PC-9 (cell line): ENCODE measurements at regions not wholly inside any gene's neighbourhood (a gene's known extent, or its start where the extent isn't known, plus 50 kb on each side); places are given as distances from the start of the nearest gene placed in this dataset.

Source experiments
- BruUV-seq: library from RNA; stranded (reverse); fragments of 400-500 nt; replicated peaks from 2 replicates; lab custom pipeline; 2021; lab: Mats Ljungman, UMichigan
- CTCF ChIA-PET: fragments of 300-600 bp; sonication (Branson Sonifier 250); formaldehyde crosslinking; loops from one replicate; lab custom pipeline; 2022; ENCODE audit warnings: antibody characterized with exemption; lab: Charles Lee
- POLR2A ChIA-PET: fragments of 300-600 bp; sonication (Branson Sonifier 250); formaldehyde crosslinking; loops from one replicate; lab custom pipeline; 2022; ENCODE audit warnings: antibody characterized with exemption; ENCODE audit not compliant: unreplicated experiment; lab: Charles Lee
- DNase-seq, 2 experiments: peaks; one replicate each; pipeline versions ENCODE4 v3.0.0 to v3.0.0-alpha.2; 2015 to 2022; ENCODE audit warnings: mixed read lengths in 1 of 2
- H2AFZ ChIP-seq: fragments of 200-600 bp; sonication (generic); 2 replicates; pipeline ENCODE4 v1.8.1; 2017; ENCODE audit warnings: antibody characterized with exemption
- H3F3A ChIP-seq: fragments of 200-600 bp; sonication (generic); 2 replicates; pipeline ENCODE4 v1.8.1; 2017; ENCODE audit warnings: antibody characterized with exemption, mild to moderate bottlenecking, low read depth; ENCODE audit not compliant: insufficient read depth
- H3K27ac ChIP-seq: fragments of 200-600 bp; sonication (generic); 2 replicates; pipeline ENCODE4 v1.6.1; 2016; ENCODE audit warnings: mixed run types
- H3K27me3 ChIP-seq: fragments of 200-600 bp; sonication (generic); 2 replicates; pipeline ENCODE4 v1.6.1; 2016; ENCODE audit warnings: low read depth, mixed run types; ENCODE audit not compliant: insufficient read depth
- H3K36me3 ChIP-seq: fragments of 200-600 bp; sonication (generic); 2 replicates; pipeline ENCODE4 v1.6.1; 2016; ENCODE audit warnings: low read depth, mixed run types
- H3K4me1 ChIP-seq: fragments of 200-600 bp; sonication (generic); replicated peaks from 2 replicates; pipeline ENCODE4 v1.6.1; 2016; ENCODE audit warnings: mixed run types; ENCODE audit not compliant: insufficient read depth
- H3K4me2 ChIP-seq: fragments of 200-600 bp; sonication (generic); 2 replicates; pipeline ENCODE4 v1.6.1; 2017; ENCODE audit warnings: mixed run types
- H3K4me3 ChIP-seq: fragments of 200-600 bp; sonication (generic); 2 replicates; pipeline ENCODE4 v1.6.1; 2016; ENCODE audit warnings: mixed run types
- H3K79me2 ChIP-seq: fragments of 200-600 bp; sonication (generic); 2 replicates; pipeline ENCODE4 v1.6.1; 2017; ENCODE audit warnings: low read depth, mixed run types
- H3K9me2 ChIP-seq: fragments of 200-600 bp; sonication (generic); 2 replicates; pipeline ENCODE4 v1.8.1; 2017; ENCODE audit warnings: mild to moderate bottlenecking; ENCODE audit not compliant: insufficient read depth
- H3K9me3 ChIP-seq: fragments of 200-600 bp; sonication (generic); 2 replicates; pipeline ENCODE4 v1.8.1; 2016; ENCODE audit warnings: low read depth; ENCODE audit not compliant: insufficient read depth
- H4K20me1 ChIP-seq: fragments of 200-600 bp; sonication (generic); 2 replicates; pipeline ENCODE4 v1.8.1; 2017; ENCODE audit not compliant: insufficient read depth
- CTCF ChIP-seq: fragments of 200-600 bp; sonication (generic); conservative IDR thresholded peaks from 2 replicates; pipeline ENCODE4 v1.6.1; 2017; ENCODE audit warnings: mixed run types, antibody characterized with exemption, mild to moderate bottlenecking, moderate library complexity
- EZH2 ChIP-seq: fragments of 200-600 bp; sonication (generic); IDR thresholded peaks from 2 replicates; pipeline ENCODE4 v1.8.0; 2017; ENCODE audit warnings: antibody characterized with exemption, low read depth
- intact Hi-C: fragments of 100-400 bp; cut with micrococcal nuclease; formaldehyde crosslinking; loops from one replicate; pipeline ENCODE4 v1.10.0; 2022; ENCODE audit not compliant: unreplicated experiment

GRCh38 chr6:108782179-108783041 lies 65.8 kb upstream of the ARMC2 start:
- Histone ChIP-seq H3K4me3 (peak overlapping the region; percentile 43), H3K9me2 (no peaks in the 10 kb centered on the region), H3K4me2 (peak overlapping the region; percentile 73), H3K36me3 (no peaks in the 10 kb centered on the region), H3F3A (peaks cover 26% of the 10 kb centered on the region), H3K9me3 (no peaks in the 10 kb centered on the region; the same call in 1 of the 2 replicates), H3K79me2 (no peaks in the 10 kb centered on the region), H2AFZ (peak overlapping the region; percentile 71), H3K4me1 (peaks cover 45% of the 10 kb centered on the region), H3K27me3 (no peaks in the 10 kb centered on the region), H4K20me1 (no peaks in the 10 kb centered on the region), H3K27ac (peak overlapping the region; percentile 77)
- CTCF ChIA-PET = interaction anchor here (0.5 kb wide), 1 partner anchor 215 kb away, joined by 3 read pairs; no protein-coding TSS in a partner anchor
- peak; percentile 89 to 91 for DNase-seq
- TF ChIP-seq EZH2 = no peak
- TF ChIP-seq CTCF = peak; percentile 91
- intact Hi-C loops = loop anchor here (1.0 to 5.0 kb wide), 8 partner anchors 44 to 290 kb away; partner anchors contain the start of gene FOXO3
- POLR2A ChIA-PET = no interaction called here
- no TSS peak for BruUV-seq

DNA sequence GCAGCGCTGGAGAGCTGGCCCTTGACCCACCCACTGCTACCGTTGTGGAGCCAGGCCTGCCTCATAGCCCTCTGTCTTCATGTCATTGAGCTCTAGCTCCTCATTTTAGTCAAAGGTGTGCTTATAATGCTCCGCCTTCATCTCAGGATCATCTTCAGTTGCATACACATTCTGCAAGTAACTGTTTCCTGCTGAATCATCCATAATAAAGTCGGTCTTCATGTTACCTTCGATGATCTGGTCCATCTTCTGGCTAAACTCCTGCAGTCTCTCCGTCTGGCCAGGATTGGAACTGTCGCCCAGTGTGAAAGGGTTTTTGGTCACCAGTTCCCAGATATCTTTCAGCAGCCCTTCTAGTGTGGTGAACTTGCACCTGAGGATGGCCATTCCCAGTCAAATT lies 62.6 kb upstream of the ARMC2 start:
- BruUV-seq = no TSS peak
- peaks cover 26% of the 10 kb centered on the region for H3F3A ChIP-seq
- no peaks in the 10 kb centered on the region for H3K79me2 ChIP-seq
- H4K20me1 ChIP-seq = no peaks in the 10 kb centered on the region
- POLR2A ChIA-PET = no interaction called here
- peaks cover 8% of the 10 kb centered on the region for H3K9me3 ChIP-seq
- peaks cover 4% of the 10 kb centered on the region; the same call in 1 of the 2 replicates for H3K36me3 ChIP-seq
- peaks cover 39% of the 10 kb centered on the region for H3K4me1 ChIP-seq
- no peak overlapping the region for H2AFZ ChIP-seq
- no peak overlapping the region for H3K4me3 ChIP-seq
- CTCF ChIA-PET = no interaction called here
- no peak for DNase-seq
- intact Hi-C loops = no loop called here
- no peak overlapping the region for H3K27ac ChIP-seq
- H3K9me2 ChIP-seq = no peaks in the 10 kb centered on the region
- H3K27me3 ChIP-seq = no peaks in the 10 kb centered on the region
- no peak overlapping the region for H3K4me2 ChIP-seq
- TF ChIP-seq CTCF (no peak), EZH2 (no peak)

DNA sequence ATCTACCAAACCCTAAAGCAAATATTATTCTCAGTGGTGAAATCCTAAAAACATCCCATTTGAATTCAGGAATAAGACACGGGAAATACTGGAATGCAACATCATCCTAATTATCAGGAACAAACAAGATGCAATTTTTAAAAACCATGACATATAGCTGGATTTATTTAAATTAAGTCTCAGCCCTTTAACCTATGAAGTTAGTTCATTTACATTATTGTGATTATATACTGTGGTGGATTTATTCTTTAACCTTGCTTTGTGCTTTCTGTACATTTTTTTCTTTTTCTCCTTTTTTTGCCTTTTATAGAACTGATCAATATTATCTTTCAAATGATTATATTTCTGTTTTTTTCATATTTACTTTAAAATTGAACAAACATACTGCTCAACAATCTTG lies 59.8 kb upstream of the ARMC2 start:
- CTCF ChIA-PET = no interaction called here
- H3K4me3 ChIP-seq = no peak overlapping the region
- no peak overlapping the region for H2AFZ ChIP-seq
- POLR2A ChIA-PET = interaction anchor here (0.6 kb wide), 1 partner anchor 44 kb away, joined by 4 read pairs; no protein-coding TSS in a partner anchor
- BruUV-seq = no TSS peak
- DNase-seq = no peak
- H3K36me3 ChIP-seq = peaks cover 8% of the 10 kb centered on the region; the same call in 1 of the 2 replicates
- TF ChIP-seq CTCF (no peak), EZH2 (no peak)
- no peaks in the 10 kb centered on the region for H3K27me3 ChIP-seq
- H3K9me2 ChIP-seq = no peaks in the 10 kb centered on the region
- H4K20me1 ChIP-seq = no peaks in the 10 kb centered on the region
- no peaks in the 10 kb centered on the region for H3K79me2 ChIP-seq
- intact Hi-C loops = no loop called here
- H3K4me1 ChIP-seq = peaks cover 14% of the 10 kb centered on the region
- no peak overlapping the region for H3K27ac ChIP-seq
- peaks cover 4% of the 10 kb centered on the region for H3F3A ChIP-seq
- no peak overlapping the region for H3K4me2 ChIP-seq
- H3K9me3 ChIP-seq = peaks cover 8% of the 10 kb centered on the region
